NB4 (cell line): ENCODE measurements at regions not wholly inside any gene's neighbourhood (a gene's known extent, or its start where the extent isn't known, plus 50 kb on each side); places are given as distances from the start of the nearest gene placed in this dataset.

ENCODE experiments used
- DNase-seq: peaks from one replicate; pipeline ENCODE4 v3.0.0; 2010; ENCODE audit warnings: low read depth
- H3K4me3 ChIP-seq: one replicate; pipeline ENCODE4 v1.5.1; 2011; ENCODE audit warnings: mild to moderate bottlenecking, low read depth, low read length, moderate library complexity
- CTCF ChIP-seq: IDR thresholded peaks from one replicate; pipeline ENCODE4 v1.5.1; 2012; ENCODE audit warnings: low read depth, low read length
- MYC ChIP-seq: IDR thresholded peaks from 2 replicates; pipeline ENCODE4 v1.6.1; 2011; ENCODE audit warnings: low read depth, low read length
- POLR2A ChIP-seq: IDR thresholded peaks from 2 replicates; pipeline ENCODE4 v1.6.1; 2011; ENCODE audit warnings: mild to moderate bottlenecking; ENCODE audit not compliant: insufficient read length; ENCODE audit errors: extremely low read depth
- TF ChIP-seq, protein P1 (sequence below): IDR thresholded peaks from 2 replicates; pipeline ENCODE4 v1.6.1; 2011; ENCODE audit warnings: low read depth, low read length

GRCh38 chr2:164090533-164090932, 354.7 kb upstream of the FIGN start:
- no peak for DNase-seq
- no peak overlapping the region for H3K4me3 ChIP-seq
- no peak for TF ChIP-seq CTCF
- TF ChIP-seq MYC = no peak
- TF ChIP-seq POLR2A = no peak
- TF ChIP-seq, protein P1, sequence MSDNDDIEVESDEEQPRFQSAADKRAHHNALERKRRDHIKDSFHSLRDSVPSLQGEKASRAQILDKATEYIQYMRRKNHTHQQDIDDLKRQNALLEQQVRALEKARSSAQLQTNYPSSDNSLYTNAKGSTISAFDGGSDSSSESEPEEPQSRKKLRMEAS = no peak

GRCh38 chr2:164084066-164084465, 348.3 kb upstream of the FIGN start:
- no peak for DNase-seq
- no peak overlapping the region for H3K4me3 ChIP-seq
- no peak for TF ChIP-seq MYC
- no peak for TF ChIP-seq CTCF
- TF ChIP-seq, protein P1 = no peak
- TF ChIP-seq POLR2A = no peak

DNA sequence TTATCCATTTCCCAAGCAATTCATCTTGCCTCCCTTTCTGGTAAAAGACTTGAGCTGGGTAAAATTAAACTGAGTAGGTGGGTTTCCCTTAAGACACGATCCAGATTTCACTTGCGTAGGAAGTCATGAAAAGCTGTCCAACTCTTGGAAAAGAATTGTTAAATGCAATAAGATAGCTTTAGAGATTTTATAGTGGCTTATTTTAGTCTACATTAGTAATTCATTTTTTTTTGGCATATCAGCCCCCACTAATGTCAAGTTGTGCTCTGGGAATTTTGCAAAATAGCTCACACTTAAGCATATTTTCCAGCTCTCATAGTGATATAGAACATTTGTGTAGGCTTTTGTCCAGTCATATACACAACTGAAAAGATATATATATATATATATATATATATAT, 344.7 kb upstream of the FIGN start:
- no peak overlapping the region for H3K4me3 ChIP-seq
- no peak for DNase-seq
- TF ChIP-seq MYC = no peak
- TF ChIP-seq, protein P1 = no peak
- no peak for TF ChIP-seq CTCF
- no peak for TF ChIP-seq POLR2A

DNA sequence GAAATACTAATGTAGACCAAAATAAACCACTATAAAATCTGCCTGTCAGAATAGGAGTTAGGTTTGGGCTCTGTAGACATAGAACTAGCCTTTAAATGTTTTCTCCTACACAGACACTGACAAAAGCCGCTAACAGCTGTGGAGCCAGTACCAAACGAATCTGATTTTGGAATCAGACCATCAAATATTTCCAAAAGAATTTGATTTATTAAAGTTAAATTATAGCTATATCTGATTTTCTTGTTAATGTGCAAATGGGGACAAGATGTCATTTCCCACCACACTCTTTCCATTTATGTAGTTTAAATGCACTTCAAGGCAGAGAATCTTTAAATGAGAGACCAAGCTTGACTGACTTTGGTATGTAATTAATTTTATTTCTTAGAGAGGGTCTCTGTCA, 343.4 kb upstream of the FIGN start:
- no peak for DNase-seq
- no peak overlapping the region for H3K4me3 ChIP-seq
- no peak for TF ChIP-seq CTCF
- TF ChIP-seq, protein P1 = no peak
- TF ChIP-seq POLR2A = no peak

DNA sequence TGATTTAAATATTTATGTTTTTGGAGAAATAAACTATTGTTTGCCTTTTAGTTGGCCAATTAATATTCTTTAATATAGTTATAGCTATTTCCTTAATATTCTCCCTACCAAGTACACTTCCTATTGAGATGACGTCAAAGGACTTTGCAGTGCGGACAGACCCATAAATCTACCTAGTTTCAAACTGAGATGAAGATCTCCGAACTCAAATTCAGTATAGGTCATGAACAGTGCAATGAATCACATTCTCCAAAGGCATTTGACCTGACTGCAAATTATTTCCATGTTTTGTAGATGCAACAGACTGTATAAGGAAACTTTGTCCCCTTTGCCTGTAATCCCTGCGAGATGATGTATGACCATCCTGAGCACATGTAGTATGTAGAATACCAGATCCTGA, 342.6 kb upstream of the FIGN start:
- TF ChIP-seq, protein P1 = no peak
- TF ChIP-seq POLR2A (no peak), MYC (no peak), CTCF (no peak)
- no peak for DNase-seq
- H3K4me3 ChIP-seq = no peak overlapping the region
